Gastrocnemius medialis (tissue), 4 donors: ENCODE measurements at regions not wholly inside any gene's neighbourhood (a gene's known extent, or its start where the extent isn't known, plus 50 kb on each side); places are given as distances from the start of the nearest gene placed in this dataset.

Experiments
- ATAC-seq, 2 donors: fragments of 150-250 bp; one replicate each; pipeline ENCODE4 v1.9.1; 2016
- DNase-seq, 2 donors: peaks; one replicate each; pipeline ENCODE4 v3.0.0-alpha.2; 2019
- H3K27ac ChIP-seq, 4 donors: fragments of 200-600 bp; sonication (generic); 1 replicate in 1 of 4; 2 replicates in 3 of 4; pipeline ENCODE4 v1.5.1; 2016 to 2018; ENCODE audit warnings: mild to moderate bottlenecking in 2 of 4, moderate library complexity in 1 of 4
- H3K27me3 ChIP-seq, 3 donors: fragments of 200-600 bp; sonication (generic) in 2 of 3; 1 replicate in 1 of 3; 2 replicates in 2 of 3; pipeline versions ENCODE4 v1.5.1 to v1.6.0; 2016 to 2019; ENCODE audit warnings: mild to moderate bottlenecking in 1 of 3, moderate library complexity in 1 of 3
- H3K36me3 ChIP-seq, 2 donors: fragments of 200-600 bp; sonication (generic) in 1 of 2; one replicate each; pipeline ENCODE4 v1.5.1; 2017 to 2018
- H3K4me1 ChIP-seq, 2 donors: fragments of 200-600 bp; sonication (generic) in 1 of 2; one replicate each; pipeline ENCODE4 v1.5.1; 2016 to 2017; ENCODE audit warnings: mild to moderate bottlenecking in 2 of 2
- H3K4me3 ChIP-seq, 4 donors: fragments of 200-600 bp; sonication (generic) in 3 of 4; 1 replicate in 1 of 4; 2 replicates in 3 of 4; pipeline ENCODE4 v1.5.1; 2016 to 2019; ENCODE audit warnings: mild to moderate bottlenecking in 2 of 4
- H3K9me3 ChIP-seq, 3 donors: fragments of 200-600 bp; sonication (generic) in 2 of 3; 1 replicate in 1 of 3; 2 replicates in 2 of 3; pipeline ENCODE4 v1.5.1; 2016 to 2019
- POLR2A ChIP-seq, 2 donors: fragments of 450-650 bp; IDR thresholded peaks; one replicate each; pipeline ENCODE4 v1.6.1; 2017; ENCODE audit warnings: antibody characterized with exemption in 2 of 2, mild to moderate bottlenecking in 2 of 2, moderate library complexity in 2 of 2
- in situ Hi-C, 4 donors: fragments of 200-750 bp; cut with MboI; loops; one replicate each; pipeline versions ENCODE4 v1.15.0 to v1.8.0; 2017; ENCODE audit warnings: low sequenced_read_pairs in 4 of 4
- intact Hi-C: fragments of 100-400 bp; cut with DNase I; formaldehyde crosslinking; loops from one replicate; pipeline ENCODE4 v1.15.1; 2023; ENCODE audit warnings: low total_unique reads
- TF ChIP-seq, protein P1 (sequence below), 5 experiments: fragments of 450-650 bp in 3 of 5; fragments of 200-600 bp in 2 of 5; sonication (generic) in 2 of 5; IDR thresholded peaks in 4 of 5; conservative IDR thresholded peaks in 1 of 5; 1 replicate in 4 of 5; 2 replicates in 1 of 5; pipeline ENCODE4 v1.5.1; 2016 to 2019; ENCODE audit warnings: antibody characterized with exemption in 5 of 5, mild to moderate bottlenecking in 3 of 5, moderate library complexity in 3 of 5

GRCh38 chr13:104657196-104657595, 1591.0 kb upstream of the SLC10A2 start:
- no peaks in the 10 kb centered on the region for H3K27me3 ChIP-seq
- no peaks in the 10 kb centered on the region for H3K9me3 ChIP-seq
- no peaks in the 10 kb centered on the region for H3K4me1 ChIP-seq
- no peak overlapping the region for H3K4me3 ChIP-seq
- intact Hi-C loops (no loop called here), in situ Hi-C loops (no loop called here)
- DNase-seq (no peak), ATAC-seq (no peak)
- no peak overlapping the region for H3K27ac ChIP-seq
- TF ChIP-seq, protein P1, sequence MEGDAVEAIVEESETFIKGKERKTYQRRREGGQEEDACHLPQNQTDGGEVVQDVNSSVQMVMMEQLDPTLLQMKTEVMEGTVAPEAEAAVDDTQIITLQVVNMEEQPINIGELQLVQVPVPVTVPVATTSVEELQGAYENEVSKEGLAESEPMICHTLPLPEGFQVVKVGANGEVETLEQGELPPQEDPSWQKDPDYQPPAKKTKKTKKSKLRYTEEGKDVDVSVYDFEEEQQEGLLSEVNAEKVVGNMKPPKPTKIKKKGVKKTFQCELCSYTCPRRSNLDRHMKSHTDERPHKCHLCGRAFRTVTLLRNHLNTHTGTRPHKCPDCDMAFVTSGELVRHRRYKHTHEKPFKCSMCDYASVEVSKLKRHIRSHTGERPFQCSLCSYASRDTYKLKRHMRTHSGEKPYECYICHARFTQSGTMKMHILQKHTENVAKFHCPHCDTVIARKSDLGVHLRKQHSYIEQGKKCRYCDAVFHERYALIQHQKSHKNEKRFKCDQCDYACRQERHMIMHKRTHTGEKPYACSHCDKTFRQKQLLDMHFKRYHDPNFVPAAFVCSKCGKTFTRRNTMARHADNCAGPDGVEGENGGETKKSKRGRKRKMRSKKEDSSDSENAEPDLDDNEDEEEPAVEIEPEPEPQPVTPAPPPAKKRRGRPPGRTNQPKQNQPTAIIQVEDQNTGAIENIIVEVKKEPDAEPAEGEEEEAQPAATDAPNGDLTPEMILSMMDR (IDR thresholded peaks at IDR 0.05 in 4 of 5, conservative IDR thresholded peaks at IDR 0.05 in 1 of 5) = no peak
- no peak for TF ChIP-seq POLR2A (IDR thresholded peaks at IDR 0.05)
- H3K36me3 ChIP-seq = no peaks in the 10 kb centered on the region

- H3K27ac ChIP-seq = no peak overlapping the region
- intact Hi-C loops (no loop called here), in situ Hi-C loops (no loop called here)
- no peak overlapping the region for H3K4me3 ChIP-seq
- no peaks in the 10 kb centered on the region for H3K4me1 ChIP-seq
- no peaks in the 10 kb centered on the region for H3K9me3 ChIP-seq
- H3K36me3 ChIP-seq = no peaks in the 10 kb centered on the region
- TF ChIP-seq POLR2A (IDR thresholded peaks at IDR 0.05) = no peak
- TF ChIP-seq, protein P1 (IDR thresholded peaks at IDR 0.05 in 4 of 5, conservative IDR thresholded peaks at IDR 0.05 in 1 of 5) = no peak
- no peak for ATAC-seq
- no peak for DNase-seq
- H3K27me3 ChIP-seq = no peaks in the 10 kb centered on the region
Measured at GRCh38 chr13:104650431-104650830, 1584.2 kb upstream of the SLC10A2 start.

DNA sequence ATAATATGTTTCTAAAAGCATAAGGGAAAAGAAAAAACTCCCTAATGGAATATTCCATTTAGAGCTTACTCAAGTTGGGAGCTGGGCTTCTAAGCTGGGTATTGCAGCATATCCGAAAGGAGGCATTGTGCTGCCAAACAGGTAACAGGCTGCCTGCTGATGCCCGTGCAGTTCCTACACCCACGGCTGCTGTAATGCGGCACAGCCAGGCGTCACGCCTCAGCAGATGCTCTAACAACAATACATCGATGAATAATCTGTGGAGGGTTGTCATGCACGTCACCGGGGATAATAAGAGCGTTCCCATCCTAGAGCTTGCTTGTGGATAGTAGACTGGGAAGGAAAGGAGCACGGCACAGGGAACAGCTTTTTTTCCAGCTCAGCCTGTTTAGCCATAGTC, 1582.1 kb upstream of the SLC10A2 start:
- ATAC-seq = no peak
- no peak for TF ChIP-seq POLR2A (IDR thresholded peaks at IDR 0.05)
- TF ChIP-seq, protein P1 (IDR thresholded peaks at IDR 0.05 in 4 of 5, conservative IDR thresholded peaks at IDR 0.05 in 1 of 5) = no peak
- intact Hi-C loops (no loop called here), in situ Hi-C loops (no loop called here)
- no peak overlapping the region for H3K4me3 ChIP-seq
- no peaks in the 10 kb centered on the region for H3K27me3 ChIP-seq
- no peak for DNase-seq
- no peak overlapping the region for H3K27ac ChIP-seq
- H3K4me1 ChIP-seq = no peaks in the 10 kb centered on the region
- H3K9me3 ChIP-seq = no peaks in the 10 kb centered on the region
- H3K36me3 ChIP-seq = no peaks in the 10 kb centered on the region

GRCh38 chr13:104645786-104646185, 1579.6 kb upstream of the SLC10A2 start:
- ATAC-seq (no peak), DNase-seq (no peak)
- H3K9me3 ChIP-seq = no peaks in the 10 kb centered on the region
- H3K4me3 ChIP-seq = no peak overlapping the region
- TF ChIP-seq, protein P1 (IDR thresholded peaks at IDR 0.05 in 4 of 5, conservative IDR thresholded peaks at IDR 0.05 in 1 of 5) = no peak
- TF ChIP-seq POLR2A (IDR thresholded peaks at IDR 0.05) = no peak
- no peaks in the 10 kb centered on the region for H3K36me3 ChIP-seq
- intact Hi-C loops = no loop called here
- no peaks in the 10 kb centered on the region for H3K27me3 ChIP-seq
- no peak overlapping the region for H3K27ac ChIP-seq
- H3K4me1 ChIP-seq = no peaks in the 10 kb centered on the region
- in situ Hi-C loops = no loop called here

DNA sequence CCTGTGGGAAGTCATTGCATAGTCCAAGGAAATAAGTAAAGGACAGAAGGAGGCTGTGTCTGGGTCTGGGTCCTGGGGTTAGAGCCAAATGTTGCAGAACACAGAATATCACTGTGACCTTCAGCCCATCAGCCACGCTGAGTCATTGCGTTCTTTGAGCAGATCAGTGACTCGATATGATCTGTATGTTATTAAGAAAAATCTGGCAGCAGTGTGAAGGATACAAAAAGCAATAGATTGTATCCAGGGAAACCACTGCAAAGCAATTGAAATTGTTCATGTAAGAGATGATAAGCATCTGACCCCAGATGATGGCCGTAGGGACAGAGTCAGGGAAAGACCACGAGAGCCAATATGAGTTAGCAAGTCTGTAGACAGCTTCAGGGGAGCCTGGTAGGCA, 1575.1 kb upstream of the SLC10A2 start:
- in situ Hi-C loops = no loop called here
- DNase-seq = no peak

More for the DNA sequence above, 1575.1 kb upstream of the SLC10A2 start:
- ATAC-seq = no peak
- no peaks in the 10 kb centered on the region for H3K27me3 ChIP-seq
- H3K4me3 ChIP-seq = no peak overlapping the region
- no peak overlapping the region for H3K27ac ChIP-seq
- no peaks in the 10 kb centered on the region for H3K9me3 ChIP-seq
- intact Hi-C loops = no loop called here
- TF ChIP-seq POLR2A (IDR thresholded peaks at IDR 0.05) = no peak
- TF ChIP-seq, protein P1 (IDR thresholded peaks at IDR 0.05 in 4 of 5, conservative IDR thresholded peaks at IDR 0.05 in 1 of 5) = no peak
- H3K4me1 ChIP-seq = no peaks in the 10 kb centered on the region
- no peaks in the 10 kb centered on the region for H3K36me3 ChIP-seq
